Nucleus accumbens (tissue), 56 donors: ENCODE measurements at regions not wholly inside any gene's neighbourhood (a gene's known extent, or its start where the extent isn't known, plus 50 kb on each side); places are given as distances from the start of the nearest gene placed in this dataset.
"Not testable (repeated sequence)": the region's sequence is repeated elsewhere in the genome, so short reads cannot be mapped to it uniquely, and the experiment has no call there.

ENCODE experiments used
- DNase-seq, 56 donors: peaks; one replicate each; lab custom pipeline; 2025; lab: John Stamatoyannopoulos, UW

DNA sequence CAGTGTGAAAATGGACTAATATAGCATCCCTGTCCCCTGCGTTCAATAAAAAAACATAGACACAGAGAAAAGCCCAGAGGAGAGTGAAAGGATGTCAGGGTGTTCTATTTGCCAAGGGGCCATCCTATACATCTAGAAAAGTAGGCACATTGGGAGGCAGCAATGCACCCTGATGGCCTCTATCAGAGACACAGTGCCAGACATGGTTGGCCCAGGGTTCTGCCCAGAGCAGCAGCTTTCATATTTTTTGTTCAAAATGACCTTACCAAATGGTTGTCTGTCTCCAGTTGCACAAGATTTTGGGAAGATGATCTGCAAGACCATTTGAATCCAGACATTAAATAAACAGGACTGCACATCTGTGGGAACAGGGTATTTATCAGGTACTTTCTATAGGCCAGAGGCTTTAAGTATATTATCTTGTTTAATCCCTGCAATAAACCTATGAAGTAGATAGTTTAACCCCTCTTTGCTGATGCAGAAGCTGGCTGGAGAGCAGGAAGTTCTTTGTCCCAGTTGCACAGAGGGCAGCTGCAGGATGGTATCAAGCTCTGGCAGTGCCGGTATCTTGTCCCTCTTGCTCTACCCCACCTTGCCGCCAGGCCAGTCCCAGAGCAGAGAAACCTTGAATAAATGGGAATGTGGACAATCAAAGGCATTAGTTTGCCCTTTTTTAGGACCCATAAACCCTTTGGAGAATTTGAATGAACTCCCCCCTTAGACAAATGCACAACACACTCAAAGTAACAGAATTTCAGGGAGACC lies 171.8 kb upstream of the PWP1 start:
- no peak for DNase-seq

DNA sequence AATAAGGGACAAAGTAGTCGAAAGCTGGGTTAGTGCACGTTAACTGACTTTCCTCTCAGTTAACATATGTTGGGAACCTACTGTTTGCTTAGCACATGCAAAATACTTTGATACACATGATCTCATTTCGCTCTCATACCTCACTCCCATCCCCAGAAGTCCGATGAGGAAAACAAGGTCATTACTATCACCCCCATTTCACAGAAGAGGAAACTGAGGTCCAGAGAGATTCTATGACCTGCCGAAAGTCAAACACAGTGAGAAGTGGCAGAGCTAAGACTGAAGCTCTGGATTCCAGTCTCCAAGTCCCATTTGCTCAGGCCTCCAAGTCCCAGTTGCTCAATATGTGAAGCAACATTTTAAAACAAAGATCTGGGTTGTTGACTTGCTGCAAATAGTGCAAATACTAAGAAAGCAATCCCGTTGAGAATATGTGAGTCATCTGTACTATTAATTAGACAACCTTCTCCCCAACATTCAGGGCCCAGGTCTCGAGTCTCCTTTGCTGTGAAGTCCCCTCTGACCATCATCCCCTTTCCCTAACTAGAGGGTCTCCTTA lies 170.6 kb upstream of the PWP1 start:
- no peak for DNase-seq

DNA sequence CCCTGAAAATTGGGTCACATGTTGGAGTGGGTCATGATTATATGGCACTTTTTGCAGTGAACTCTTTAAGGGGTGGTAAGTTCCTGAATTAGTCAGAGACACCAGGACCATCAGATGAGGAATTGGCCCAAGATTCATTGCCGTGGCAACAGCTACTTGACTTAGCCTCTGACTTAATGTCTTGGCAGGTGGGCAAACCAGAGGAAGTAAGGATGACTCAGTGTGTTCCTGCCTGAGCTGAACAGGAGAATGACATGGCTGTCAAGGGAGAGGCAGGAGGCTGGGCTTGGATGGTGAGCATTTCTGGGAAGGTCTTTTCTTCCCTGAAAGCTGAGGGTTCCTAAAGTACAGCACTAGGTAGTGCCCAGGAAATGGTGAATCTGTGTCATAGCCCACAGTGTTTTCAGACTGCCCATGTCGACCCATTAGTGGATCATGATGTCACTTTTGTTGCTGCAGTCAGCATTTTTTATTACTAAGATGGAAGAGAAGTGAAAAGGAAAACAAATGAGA lies 170.1 kb upstream of the PWP1 start:
- peak in 3 of 56 donors; percentile 3 to 14 (median 6) for DNase-seq

- DNase-seq = not testable (repeated sequence)
Observed at GRCh38 chr12:107517816-107518215, 167.8 kb upstream of the PWP1 start.

- DNase-seq = no peak
Observed at GRCh38 chr12:107518868-107519267, 166.7 kb upstream of the PWP1 start.

DNA sequence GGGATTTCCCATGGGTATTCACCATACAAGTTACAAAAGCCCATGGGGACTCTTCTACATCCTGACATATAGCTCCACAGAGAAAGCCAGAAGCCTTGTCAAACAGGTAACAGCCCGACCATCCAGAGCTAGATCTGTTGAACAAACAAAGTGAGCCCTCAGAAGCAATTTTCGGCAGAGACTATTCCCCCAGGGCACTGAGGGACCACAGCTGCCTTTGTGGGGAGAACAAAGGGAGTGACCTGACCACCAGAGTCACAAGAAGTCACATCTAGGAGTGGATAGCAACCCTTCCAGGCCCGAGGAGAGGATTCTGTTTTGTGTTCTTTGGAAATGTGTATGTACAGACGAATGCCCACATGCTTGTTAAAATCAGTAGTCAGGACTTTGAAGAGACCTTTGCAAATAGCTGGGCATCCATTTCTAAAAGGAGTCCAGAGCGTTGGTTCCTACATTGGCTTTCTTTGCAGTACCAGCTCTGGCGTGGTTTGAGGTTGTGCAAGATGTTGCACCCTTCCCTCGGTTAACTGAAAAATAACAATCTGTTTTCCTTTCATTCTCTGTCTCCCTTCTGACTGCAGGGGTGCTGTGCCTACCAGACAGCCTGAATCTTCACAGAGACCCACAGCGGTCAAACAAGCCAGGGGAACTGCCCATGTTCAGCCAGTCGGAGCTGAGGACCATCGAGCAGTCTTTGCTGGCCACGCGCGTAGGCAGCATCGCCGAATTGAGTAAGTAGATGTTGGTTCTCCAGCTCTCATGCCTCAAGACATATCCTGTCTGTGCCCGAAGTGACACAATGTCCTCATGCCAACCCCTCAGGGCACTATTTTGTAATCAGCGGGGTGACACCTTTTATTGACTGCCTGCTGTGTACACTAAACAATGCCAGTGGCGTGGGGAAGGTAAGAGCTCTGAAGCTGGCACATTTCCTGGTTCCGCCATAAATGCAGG lies 165.4 kb upstream of the PWP1 start:
- no peak for DNase-seq

DNA sequence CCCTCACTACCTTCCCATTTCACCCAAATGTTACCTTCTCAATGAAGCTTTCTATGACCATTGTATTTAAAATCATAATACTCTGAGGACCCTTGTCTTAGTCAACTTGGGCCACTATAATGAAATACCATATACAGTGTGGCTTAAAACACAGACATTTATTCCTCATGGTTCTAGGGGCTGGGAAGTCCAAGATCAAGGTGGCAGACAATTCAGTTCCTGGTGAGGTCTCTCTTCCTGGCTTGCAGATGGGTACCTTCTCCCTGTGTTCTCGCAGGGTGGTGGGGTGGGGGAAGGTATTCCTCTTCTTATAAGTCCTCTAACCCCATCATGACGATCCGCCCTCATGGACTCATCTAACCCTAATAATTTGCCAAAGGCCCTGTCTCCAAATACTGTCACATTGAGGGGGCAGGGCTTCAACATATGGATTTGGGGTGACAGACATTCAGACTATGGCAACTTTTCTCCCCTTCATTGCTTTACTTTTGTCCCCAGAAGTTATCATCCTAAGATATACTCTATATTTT lies 163.7 kb upstream of the PWP1 start:
- no peak for DNase-seq

- DNase-seq = no peak
Observed at GRCh38 chr12:107522692-107523477, 162.7 kb upstream of the PWP1 start.

DNA sequence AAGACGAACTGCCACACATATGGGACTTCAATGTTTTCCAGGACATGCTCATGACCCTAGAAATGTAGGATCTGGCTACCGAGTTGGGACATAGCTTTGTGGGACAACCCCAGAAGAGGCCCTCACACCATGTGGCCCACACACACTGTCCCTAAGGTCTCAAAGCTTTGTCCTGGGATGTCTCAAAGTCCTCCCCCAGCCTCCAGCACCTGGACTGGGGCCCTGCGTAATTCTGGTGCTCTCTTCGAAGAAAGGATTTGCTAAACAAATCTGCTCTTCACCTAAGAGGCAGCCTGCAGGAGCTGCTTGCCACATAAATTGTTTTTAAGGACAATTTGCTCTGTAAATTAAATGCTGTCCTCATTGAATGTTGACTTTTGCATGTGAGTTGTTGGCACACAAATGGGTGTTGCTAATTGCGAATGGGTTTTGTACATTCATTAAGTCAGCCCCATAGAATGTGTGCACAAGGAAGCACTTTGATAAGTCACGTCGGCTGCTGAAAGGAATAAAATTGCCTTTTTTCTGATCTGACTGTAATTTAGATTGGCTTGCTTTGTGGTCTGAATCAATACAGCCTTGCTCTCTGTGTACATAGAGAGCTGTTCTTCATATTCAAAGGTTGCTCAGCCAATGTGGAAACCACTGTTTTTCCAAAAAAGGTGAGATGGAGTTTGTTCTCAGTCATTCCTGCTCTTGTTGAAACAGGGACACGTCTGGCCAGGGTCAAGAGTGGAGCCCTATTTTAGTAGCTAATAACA lies 161.6 kb upstream of the PWP1 start:
- DNase-seq = no peak

DNA sequence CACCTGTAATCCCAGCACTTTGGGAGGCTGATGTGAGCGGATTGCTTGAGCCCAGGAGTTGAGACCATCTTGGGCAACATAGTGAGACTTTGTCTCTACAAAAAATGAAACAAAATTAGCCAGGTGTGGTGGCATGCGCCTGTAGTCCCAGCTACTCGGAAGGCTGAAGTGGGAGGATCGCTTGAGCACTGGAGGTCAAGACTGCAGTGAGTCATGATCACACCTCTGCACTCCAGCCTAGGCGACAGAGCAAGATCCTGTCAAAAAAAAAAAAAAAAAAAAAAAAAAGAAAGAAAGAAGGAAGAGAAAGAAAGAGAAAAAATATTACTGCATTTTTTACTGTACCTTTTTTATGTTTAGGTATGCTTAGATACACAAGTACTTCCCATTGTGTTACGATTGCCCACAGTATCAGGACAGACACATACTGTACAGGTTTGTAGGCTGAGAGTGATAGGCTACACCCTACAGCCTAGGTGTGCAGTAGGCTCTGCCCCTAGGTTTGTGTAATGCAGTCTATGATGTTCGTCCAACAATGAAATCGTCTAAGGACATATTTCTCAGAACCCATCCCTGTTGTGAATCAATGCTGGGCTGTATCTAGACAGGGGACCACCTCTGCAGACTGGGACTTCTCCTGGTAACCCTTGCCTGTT lies 160.4 kb upstream of the PWP1 start:
- no peak for DNase-seq

DNA sequence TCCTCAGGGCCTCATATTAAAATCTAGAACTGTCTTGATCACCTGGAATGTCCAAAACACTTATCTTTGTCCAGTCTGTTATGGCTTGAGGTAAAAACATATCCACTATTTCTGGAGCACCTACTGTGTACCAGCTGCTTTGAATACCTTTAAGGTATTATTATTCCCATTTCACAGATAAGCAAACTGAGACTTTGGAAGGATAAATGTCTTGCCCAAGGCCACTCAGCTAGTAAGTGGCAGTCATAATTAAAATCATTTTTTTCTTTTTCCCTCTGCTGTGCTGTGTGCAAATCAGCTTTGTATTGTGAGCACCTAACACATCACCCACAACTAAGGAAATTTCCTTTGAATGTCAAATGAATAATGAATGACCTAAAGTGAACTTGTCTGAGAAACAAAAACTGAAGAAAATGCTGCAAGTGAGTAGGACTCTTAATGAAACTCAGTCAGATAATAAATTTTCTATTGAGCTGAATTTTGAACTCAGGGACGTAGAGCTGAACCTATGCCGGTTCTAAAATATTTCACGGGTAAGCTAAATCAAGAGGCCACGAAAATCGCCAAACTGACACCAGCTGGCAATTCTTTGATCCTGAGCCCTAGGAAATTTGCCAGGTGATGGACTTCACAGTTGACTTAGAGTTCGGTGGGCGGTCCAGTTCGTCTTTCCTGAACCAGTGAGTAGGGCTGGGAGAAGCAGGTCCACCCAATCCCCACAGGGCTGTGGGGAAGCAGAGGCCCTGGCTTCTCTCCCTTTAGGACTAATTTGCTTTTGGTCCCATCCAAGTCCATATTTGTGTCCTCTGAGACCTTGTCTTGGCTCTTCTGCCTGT lies 159.7 kb upstream of the PWP1 start:
- DNase-seq = no peak

GRCh38 chr12:107526555-107527180 lies 158.9 kb upstream of the PWP1 start:
- DNase-seq = no peak

- DNase-seq = no peak
Observed at GRCh38 chr12:107528731-107529365, 156.8 kb upstream of the PWP1 start.

DNA sequence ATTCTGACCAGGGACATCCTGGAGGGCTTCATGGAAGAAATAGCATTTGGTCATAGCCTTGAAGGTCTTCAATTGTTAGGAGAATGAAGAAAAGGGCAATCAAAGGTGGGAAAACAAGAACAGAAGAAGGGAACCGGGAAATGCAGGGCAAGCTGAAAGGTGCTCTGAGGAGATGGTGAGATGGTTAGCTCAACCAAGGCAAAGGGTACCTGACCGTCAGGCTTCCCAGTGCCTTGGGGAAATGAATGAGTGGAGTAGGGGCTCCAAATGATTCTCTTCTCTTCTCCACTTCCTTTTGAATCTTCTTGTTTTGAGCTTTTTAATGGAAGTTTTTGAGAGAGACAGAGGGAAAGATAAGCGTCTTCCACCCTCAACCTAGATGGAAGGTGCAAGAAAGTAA lies 155.6 kb upstream of the PWP1 start:
- no peak for DNase-seq

DNA sequence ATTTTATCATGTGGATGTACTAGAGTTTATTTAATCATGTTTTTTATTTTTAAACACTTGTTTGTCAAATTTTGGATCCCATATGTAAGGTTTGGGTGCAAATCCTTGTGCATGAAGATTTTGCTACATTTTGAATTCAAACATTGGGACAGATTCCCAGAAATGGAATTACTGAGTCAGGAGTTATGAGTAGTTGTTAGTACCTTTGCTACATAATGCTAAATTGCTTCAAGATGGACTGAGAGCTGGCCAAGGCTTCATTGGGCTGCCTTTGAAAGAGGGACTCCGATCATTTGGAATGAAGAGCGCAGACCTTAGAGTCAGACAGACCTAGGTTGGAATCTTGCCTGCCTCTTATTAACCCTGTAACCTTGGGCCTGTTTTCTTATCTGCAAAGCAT lies 154.9 kb upstream of the PWP1 start:
- no peak for DNase-seq

GRCh38 chr12:107533218-107533617 lies 152.4 kb upstream of the PWP1 start:
- DNase-seq = no peak

GRCh38 chr12:107536613-107537012 lies 149.0 kb upstream of the PWP1 start:
- no peak for DNase-seq
